ENCODE measurements at regions not wholly inside any gene's neighbourhood (a gene's known extent, or its start where the extent isn't known, plus 50 kb on each side); places are given as distances from the start of the nearest gene placed in this dataset.

DNA sequence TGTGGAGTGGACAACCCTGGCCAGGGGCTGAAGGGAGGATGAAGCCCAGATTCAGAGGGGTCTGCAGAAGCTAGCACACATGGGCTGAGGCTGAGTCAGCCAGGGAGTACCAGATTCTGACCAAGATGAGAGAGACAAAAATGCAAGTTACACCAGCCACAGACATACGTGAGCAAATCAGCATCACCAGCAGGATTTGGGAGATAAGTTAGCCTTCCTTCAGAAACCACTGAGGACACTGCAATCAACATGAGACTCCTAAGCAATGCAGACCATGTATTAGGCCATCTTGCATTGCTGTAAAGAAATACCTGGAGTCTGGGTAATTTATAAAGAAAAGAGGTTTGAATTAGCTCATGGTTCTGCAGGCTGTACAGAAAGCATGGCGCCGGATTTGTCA lies 57.0 kb upstream of the PAGE5 start:
- no peak for TF ChIP-seq EZH2 (IDR thresholded peaks at IDR 0.05; ENCODE audit: borderline replicate concordance)
- TF ChIP-seq, protein P1, sequence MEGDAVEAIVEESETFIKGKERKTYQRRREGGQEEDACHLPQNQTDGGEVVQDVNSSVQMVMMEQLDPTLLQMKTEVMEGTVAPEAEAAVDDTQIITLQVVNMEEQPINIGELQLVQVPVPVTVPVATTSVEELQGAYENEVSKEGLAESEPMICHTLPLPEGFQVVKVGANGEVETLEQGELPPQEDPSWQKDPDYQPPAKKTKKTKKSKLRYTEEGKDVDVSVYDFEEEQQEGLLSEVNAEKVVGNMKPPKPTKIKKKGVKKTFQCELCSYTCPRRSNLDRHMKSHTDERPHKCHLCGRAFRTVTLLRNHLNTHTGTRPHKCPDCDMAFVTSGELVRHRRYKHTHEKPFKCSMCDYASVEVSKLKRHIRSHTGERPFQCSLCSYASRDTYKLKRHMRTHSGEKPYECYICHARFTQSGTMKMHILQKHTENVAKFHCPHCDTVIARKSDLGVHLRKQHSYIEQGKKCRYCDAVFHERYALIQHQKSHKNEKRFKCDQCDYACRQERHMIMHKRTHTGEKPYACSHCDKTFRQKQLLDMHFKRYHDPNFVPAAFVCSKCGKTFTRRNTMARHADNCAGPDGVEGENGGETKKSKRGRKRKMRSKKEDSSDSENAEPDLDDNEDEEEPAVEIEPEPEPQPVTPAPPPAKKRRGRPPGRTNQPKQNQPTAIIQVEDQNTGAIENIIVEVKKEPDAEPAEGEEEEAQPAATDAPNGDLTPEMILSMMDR (IDR thresholded peaks at IDR 0.05; ENCODE audit: poor library complexity), result no peak

All from hepatocyte (in vitro differentiated cells).